H1 (cell line): ENCODE measurements at regions not wholly inside any gene's neighbourhood (a gene's known extent, or its start where the extent isn't known, plus 50 kb on each side); places are given as distances from the start of the nearest gene placed in this dataset.
"Not testable (repeated sequence)": the region's sequence is repeated elsewhere in the genome, so short reads cannot be mapped to it uniquely, and the experiment has no call there.

Experiments
- CTCF ChIA-PET: fragments of 300-600 bp; sonication (Branson Sonifier 250); formaldehyde crosslinking; loops from one replicate; lab custom pipeline; 2021; ENCODE audit not compliant: partially characterized antibody; lab: Charles Lee
- POLR2A ChIA-PET: fragments of 300-600 bp; sonication (Branson Sonifier 250); formaldehyde crosslinking; loops from one replicate; lab custom pipeline; 2021; ENCODE audit warnings: inconsistent platforms; ENCODE audit not compliant: partially characterized antibody; lab: Charles Lee
- DNase-seq, 2 experiments: peaks; one replicate each; pipeline versions ENCODE4 v3.0.0 to v3.0.0-alpha.2; 2010 to 2022; ENCODE audit warnings: low spot score in 2 of 2, low read depth in 1 of 2, mixed read lengths in 1 of 2
- FAIRE-seq: peaks from 2 replicates; lab custom pipeline; 2011; peaks lifted over from hg19 to GRCh38; lab: Jason Lieb, UNC
- H2AFZ ChIP-seq: 2 replicates; pipeline ENCODE4 v1.8.1; 2012; ENCODE audit warnings: low read length, inconsistent platforms
- H2AK5ac ChIP-seq: 2 replicates; pipeline ENCODE4 v1.6.1; 2013; ENCODE audit warnings: low read depth, low read length
- H2BK120ac ChIP-seq: replicated peaks from 2 replicates; pipeline ENCODE3; 2013; ENCODE audit warnings: low read depth, low read length, inconsistent platforms
- H2BK12ac ChIP-seq: 2 replicates; pipeline ENCODE4 v1.6.1; 2013; ENCODE audit warnings: low read depth, low read length
- H2BK15ac ChIP-seq: 2 replicates; pipeline ENCODE4 v1.6.1; 2013; ENCODE audit warnings: low read length
- H2BK20ac ChIP-seq: 2 replicates; pipeline ENCODE4 v1.6.1; 2013; ENCODE audit warnings: low read length
- H2BK5ac ChIP-seq: 2 replicates; pipeline ENCODE4 v1.6.1; 2013; ENCODE audit warnings: low read depth, low read length
- H3K14ac ChIP-seq: 2 replicates; pipeline ENCODE4 v1.6.1; 2013; ENCODE audit warnings: inconsistent platforms; ENCODE audit not compliant: insufficient read length
- H3K18ac ChIP-seq: 2 replicates; pipeline ENCODE4 v1.6.1; 2013; ENCODE audit warnings: low read length; ENCODE audit errors: extremely low read depth
- H3K23ac ChIP-seq: 2 replicates; pipeline ENCODE4 v1.6.1; 2013; ENCODE audit warnings: inconsistent platforms; ENCODE audit not compliant: insufficient read length
- H3K23me2 ChIP-seq: 2 replicates; pipeline ENCODE4 v1.6.1; 2013; ENCODE audit warnings: low read depth, low read length
- H3K27ac ChIP-seq: 2 replicates; pipeline ENCODE4 v1.6.1; 2011; ENCODE audit warnings: low read depth, low read length, inconsistent platforms
- H3K27me3 ChIP-seq, 4 experiments: replicated peaks in 1 of 4; 1 replicate in 1 of 4; 2 replicates in 3 of 4; pipeline versions ENCODE4 v1.6.1 to v1.8.1; 2011 to 2013; ENCODE audit warnings: low read length in 3 of 4, mild to moderate bottlenecking in 3 of 4, inconsistent platforms in 2 of 4, mixed read lengths in 2 of 4, moderate library complexity in 1 of 4; ENCODE audit not compliant: control insufficient read depth in 3 of 4, insufficient read depth in 3 of 4; ENCODE audit errors: extremely low read depth in 1 of 4
- H3K36me3 ChIP-seq, 4 experiments: 2 replicates each; pipeline versions ENCODE4 v1.6.1 to v1.8.1; 2011 to 2013; ENCODE audit warnings: mild to moderate bottlenecking in 4 of 4, low read length in 3 of 4, moderate library complexity in 2 of 4, control low read depth in 1 of 4, inconsistent platforms in 1 of 4; ENCODE audit not compliant: insufficient read depth in 4 of 4, control insufficient read depth in 2 of 4
- H3K4ac ChIP-seq: replicated peaks from 2 replicates; pipeline ENCODE3; 2013; ENCODE audit warnings: low read length, low read depth, mixed read lengths, inconsistent platforms; ENCODE audit not compliant: insufficient read length
- H3K4me1 ChIP-seq, 4 experiments: replicated peaks in 1 of 4; 1 replicate in 1 of 4; 2 replicates in 3 of 4; pipeline versions ENCODE4 v1.6.1 to v1.8.1; 2011 to 2013; ENCODE audit warnings: low read length in 3 of 4, inconsistent platforms in 2 of 4, mixed read lengths in 1 of 4; ENCODE audit not compliant: insufficient read depth in 4 of 4, control insufficient read depth in 3 of 4
- H3K4me2 ChIP-seq, 2 experiments: 2 replicates each; pipeline versions ENCODE4 v1.6.1 to v1.8.1; 2011 to 2013; ENCODE audit warnings: low read depth in 2 of 2, low read length in 2 of 2, control low read depth in 1 of 2, inconsistent platforms in 1 of 2, mild to moderate bottlenecking in 1 of 2; ENCODE audit not compliant: insufficient read depth in 1 of 2
- H3K4me3 ChIP-seq, 4 experiments: fragments of 200-600, 300-600 bp in 1 of 4; sonication (generic), shearing (Covaris generic), sonication (Bioruptor Twin) in 1 of 4; 2 replicates each; pipeline versions ENCODE4 v1.5.1 to v1.8.1; 2011 to 2016; ENCODE audit warnings: low read length in 4 of 4, low read depth in 3 of 4, control low read depth in 2 of 4, inconsistent platforms in 2 of 4, mild to moderate bottlenecking in 2 of 4, mixed read lengths in 1 of 4, moderate library complexity in 1 of 4; ENCODE audit not compliant: insufficient read depth in 2 of 4; ENCODE audit errors: extremely low read depth in 1 of 4
- H3K56ac ChIP-seq: replicated peaks from 2 replicates; pipeline ENCODE3; 2013; ENCODE audit warnings: low read depth, mild to moderate bottlenecking, mixed read lengths, low read length, inconsistent platforms; ENCODE audit not compliant: insufficient read length
- H3K79me1 ChIP-seq: 2 replicates; pipeline ENCODE4 v1.6.1; 2013; ENCODE audit warnings: low read depth, low read length, control low read depth
- H3K79me2 ChIP-seq, 2 experiments: 2 replicates each; pipeline versions ENCODE4 v1.6.1 to v1.8.1; 2012 to 2013; ENCODE audit warnings: low read length in 2 of 2, mild to moderate bottlenecking in 2 of 2, inconsistent platforms in 1 of 2; ENCODE audit not compliant: insufficient read depth in 2 of 2, control insufficient read depth in 1 of 2
- H3K9ac ChIP-seq, 4 experiments: replicated peaks in 1 of 4; 1 replicate in 1 of 4; 2 replicates in 3 of 4; pipeline versions ENCODE4 v1.6.1 to v1.8.1; 2011 to 2013; ENCODE audit warnings: low read depth in 3 of 4, low read length in 3 of 4, control low read depth in 2 of 4, mild to moderate bottlenecking in 2 of 4, moderate library complexity in 2 of 4, inconsistent platforms in 1 of 4; ENCODE audit errors: extremely low read depth in 1 of 4
- H3K9me3 ChIP-seq, 2 experiments: 2 replicates each; pipeline versions ENCODE4 v1.6.1 to v1.8.1; 2012 to 2013; ENCODE audit warnings: mild to moderate bottlenecking in 2 of 2, moderate library complexity in 2 of 2, control low read depth in 1 of 2, inconsistent platforms in 1 of 2, low read depth in 1 of 2, low read length in 1 of 2, mixed read lengths in 1 of 2; ENCODE audit not compliant: insufficient read depth in 2 of 2
- H4K20me1 ChIP-seq, 2 experiments: replicated peaks in 1 of 2; 2 replicates each; pipeline versions ENCODE3 to v1.8.1; 2011 to 2013; ENCODE audit warnings: inconsistent platforms in 2 of 2, low read length in 2 of 2, mild to moderate bottlenecking in 1 of 2; ENCODE audit not compliant: insufficient read depth in 2 of 2, control insufficient read depth in 1 of 2
- H4K5ac ChIP-seq: 2 replicates; pipeline ENCODE4 v1.6.1; 2013; ENCODE audit warnings: low read length, low read depth, mixed read lengths, inconsistent platforms; ENCODE audit not compliant: insufficient read length
- H4K8ac ChIP-seq: 2 replicates; pipeline ENCODE4 v1.8.0; 2013; ENCODE audit warnings: mild to moderate bottlenecking, moderate library complexity, low read length, inconsistent platforms; ENCODE audit not compliant: insufficient read depth; ENCODE audit errors: extremely low read depth
- H4K91ac ChIP-seq: replicated peaks from 2 replicates; pipeline ENCODE3; 2013; ENCODE audit warnings: low read length, mixed read lengths, inconsistent platforms; ENCODE audit not compliant: insufficient read length
- E2F6 ChIP-seq: IDR thresholded peaks from 2 replicates; pipeline ENCODE4 v1.6.1; 2012; ENCODE audit warnings: inconsistent platforms
- NRF1 ChIP-seq: IDR thresholded peaks from 2 replicates; pipeline ENCODE4 v1.6.1; 2011; ENCODE audit warnings: mild to moderate bottlenecking, low read depth, low read length, improper control_type of control experiment
- whole genome bisulfite sequencing, 2 experiments: shearing (Covaris generic) in 1 of 2; methylation state at CpG; one replicate each; pipeline versions ENCODE4 v1.1.6 to v1.1.7; 2013 to 2015; ENCODE audit warnings: low lambda C conversion rate in 2 of 2, mixed read lengths in 2 of 2, inconsistent platforms in 1 of 2, low coverage in 1 of 2, missing lambda C conversion rate in 1 of 2; ENCODE audit not compliant: insufficient replicate concordance in 2 of 2, insufficient coverage in 1 of 2, insufficient read length in 1 of 2; ENCODE audit errors: extremely low coverage in 1 of 2, missing lambda C conversion rate in 1 of 2; 5-methylcytosine and 5-hydroxymethylcytosine counted together

GRCh38 chr6:121633309-121633708 is 197.9 kb downstream of the GJA1 start:
- H4K5ac ChIP-seq = no peak overlapping the region
- no peaks in the 10 kb centered on the region for H4K20me1 ChIP-seq
- H3K36me3 ChIP-seq = peaks cover 0 to 45% (median 18%) of the 10 kb centered on the region in 4 experiments; a peak in 4 of 8 replicates
- TF ChIP-seq E2F6 = no peak
- TF ChIP-seq NRF1 = no peak
- H3K23me2 ChIP-seq = no peaks in the 10 kb centered on the region; the same call in 1 of the 2 replicates
- H3K9ac ChIP-seq = no peak overlapping the region
- H3K4ac ChIP-seq = no peak overlapping the region
- H2BK20ac ChIP-seq = no peak overlapping the region
- H3K4me1 ChIP-seq = no peaks in the 10 kb centered on the region
- H4K91ac ChIP-seq = no peak overlapping the region
- H2AK5ac ChIP-seq = no peak overlapping the region
- H3K27ac ChIP-seq = no peak overlapping the region
- DNase-seq (no peak), FAIRE-seq (no peak)
- H3K4me2 ChIP-seq = no peak overlapping the region
- H2BK120ac ChIP-seq = no peak overlapping the region
- no peak overlapping the region for H4K8ac ChIP-seq
- no peak overlapping the region for H2AFZ ChIP-seq
- ChIA-PET POLR2A (no interaction called here), CTCF (no interaction called here)
- H3K23ac ChIP-seq = no peak overlapping the region
- no peaks in the 10 kb centered on the region for H3K79me2 ChIP-seq
- no peaks in the 10 kb centered on the region for H3K79me1 ChIP-seq
- H3K56ac ChIP-seq = no peak overlapping the region
- H2BK5ac ChIP-seq = no peak overlapping the region
- H2BK15ac ChIP-seq = no peak overlapping the region
- H3K27me3 ChIP-seq = no peaks in the 10 kb centered on the region
- no peak overlapping the region for H3K4me3 ChIP-seq
- no peak overlapping the region for H2BK12ac ChIP-seq
- H3K9me3 ChIP-seq = peaks cover 50 to 57% of the 10 kb centered on the region in 2 experiments
- no peak overlapping the region for H3K14ac ChIP-seq
- H3K18ac ChIP-seq = no peak overlapping the region

GRCh38 chr6:121634586-121634985 is 199.1 kb downstream of the GJA1 start:
- H3K27ac ChIP-seq, H3K4me3 ChIP-seq, H2BK5ac ChIP-seq, H3K4ac ChIP-seq, CTCF ChIA-PET, H4K91ac ChIP-seq, H3K23ac ChIP-seq, H3K56ac ChIP-seq, POLR2A ChIA-PET, H3K79me2 ChIP-seq, FAIRE-seq, H2BK15ac ChIP-seq, DNase-seq, H4K20me1 ChIP-seq, H4K8ac ChIP-seq, H2BK120ac ChIP-seq, H4K5ac ChIP-seq, H3K9ac ChIP-seq, H3K4me2 ChIP-seq, H2AFZ ChIP-seq, H3K18ac ChIP-seq, H2BK12ac ChIP-seq, H3K27me3 ChIP-seq, H2BK20ac ChIP-seq, H3K23me2 ChIP-seq, H3K4me1 ChIP-seq, H3K14ac ChIP-seq, H3K79me1 ChIP-seq, H2AK5ac ChIP-seq: not testable (repeated sequence)
- Histone ChIP-seq H3K9me3 (peaks cover 50 to 51% of the 10 kb centered on the region in 2 experiments), H3K36me3 (peaks cover 0 to 40% (median 17%) of the 10 kb centered on the region in 4 experiments; a peak in 4 of 8 replicates)
- WGBS, 2 experiments = 87% methylated on average over 2 of the region's 2 CpGs; no CpG with 5 or more reads in 1 of the 2 experiments
